Fibroblast of the aortic adventitia (primary cell): ENCODE measurements at regions not wholly inside any gene's neighbourhood (a gene's known extent, or its start where the extent isn't known, plus 50 kb on each side); places are given as distances from the start of the nearest gene placed in this dataset.

Experiments
- DNase-seq: peaks from one replicate; pipeline ENCODE4 v3.0.0-alpha.2; 2010; ENCODE audit warnings: low read depth
- H3K4me3 ChIP-seq: 2 replicates; pipeline ENCODE4 v1.5.1; 2011; ENCODE audit warnings: low read depth, mild to moderate bottlenecking, control low read depth, low read length, moderate library complexity
- CTCF ChIP-seq: IDR thresholded peaks from 2 replicates; pipeline ENCODE4 v1.5.1; 2011; ENCODE audit warnings: mild to moderate bottlenecking, low read length, control low read depth, inconsistent platforms; ENCODE audit not compliant: insufficient read depth

- TF ChIP-seq CTCF: no peak
- no peak overlapping the region for H3K4me3 ChIP-seq
- DNase-seq: no peak
Measured at GRCh38 chr6:79824202-79824601, 123.2 kb downstream of the ELOVL4 start.

GRCh38 chr6:79821859-79822258 lies 125.5 kb downstream of the ELOVL4 start:
- H3K4me3 ChIP-seq: no peak overlapping the region
- no peak for DNase-seq
- TF ChIP-seq CTCF: no peak

DNA sequence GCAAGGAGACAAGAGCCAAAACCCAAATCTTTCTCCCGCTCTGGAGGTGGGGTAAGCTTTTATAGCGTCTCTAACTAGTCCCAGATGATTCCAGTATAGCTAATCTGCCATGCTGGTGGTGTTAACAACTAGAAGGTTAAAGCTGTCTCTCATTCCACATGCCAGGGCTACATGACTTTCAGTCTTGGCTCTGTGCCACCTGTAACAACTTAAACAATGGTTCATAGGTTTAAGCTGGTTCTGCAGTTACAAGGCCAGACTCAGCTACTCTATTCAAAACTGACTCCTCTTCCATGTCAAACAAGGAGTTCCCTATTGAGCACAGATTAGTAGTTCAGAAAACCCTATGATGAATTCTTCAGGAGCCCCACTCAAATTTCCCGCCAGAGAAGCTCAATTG lies 128.9 kb downstream of the ELOVL4 start:
- peak; percentile 8 for DNase-seq
- TF ChIP-seq CTCF: no peak
- no peak overlapping the region for H3K4me3 ChIP-seq

GRCh38 chr6:79814940-79815339 lies 132.4 kb downstream of the ELOVL4 start:
- TF ChIP-seq CTCF: no peak
- no peak for DNase-seq
- no peak overlapping the region for H3K4me3 ChIP-seq

DNA sequence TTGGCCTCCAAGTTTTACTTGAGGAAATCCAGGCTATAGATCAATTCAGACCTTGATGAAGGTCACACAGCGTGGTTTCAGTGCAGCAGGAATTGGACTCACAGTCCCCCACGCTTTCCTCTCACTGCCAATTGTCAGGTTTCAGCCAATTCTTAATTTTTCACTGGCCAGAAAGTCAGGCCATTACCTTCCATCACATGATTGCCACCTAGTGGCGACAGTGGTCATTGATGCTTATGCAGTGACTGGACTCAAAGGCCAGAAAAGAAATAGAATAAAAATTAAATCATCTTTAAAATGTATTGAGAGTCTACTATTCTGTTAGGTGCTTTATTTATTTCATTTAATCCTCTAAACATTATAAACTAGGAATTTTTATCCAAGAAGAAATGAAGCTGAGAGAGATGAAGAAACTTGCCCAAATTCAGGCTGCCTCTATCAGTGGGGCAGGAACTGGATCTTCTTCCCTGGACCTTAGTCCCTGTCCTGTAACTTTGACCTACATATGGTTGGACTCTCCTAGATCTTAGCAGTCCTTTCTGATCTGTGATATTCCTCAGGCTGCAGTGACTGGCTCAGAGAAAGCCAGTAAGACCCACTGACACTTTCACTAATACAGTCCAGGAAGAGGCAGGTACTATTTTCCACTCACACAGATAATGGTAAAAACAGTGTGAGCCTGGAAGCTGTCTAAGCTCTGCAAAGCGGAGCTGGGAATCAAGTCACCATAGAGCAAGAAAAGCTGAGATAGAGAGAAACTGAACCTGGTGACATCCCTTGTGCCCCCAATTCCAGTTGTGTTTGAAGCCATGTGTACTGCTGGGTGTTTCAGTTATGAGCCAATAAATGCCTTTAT lies 133.3 kb downstream of the ELOVL4 start:
- peak; percentile 77 for DNase-seq
- H3K4me3 ChIP-seq: no peak overlapping the region
- peak; percentile 86 for TF ChIP-seq CTCF

DNA sequence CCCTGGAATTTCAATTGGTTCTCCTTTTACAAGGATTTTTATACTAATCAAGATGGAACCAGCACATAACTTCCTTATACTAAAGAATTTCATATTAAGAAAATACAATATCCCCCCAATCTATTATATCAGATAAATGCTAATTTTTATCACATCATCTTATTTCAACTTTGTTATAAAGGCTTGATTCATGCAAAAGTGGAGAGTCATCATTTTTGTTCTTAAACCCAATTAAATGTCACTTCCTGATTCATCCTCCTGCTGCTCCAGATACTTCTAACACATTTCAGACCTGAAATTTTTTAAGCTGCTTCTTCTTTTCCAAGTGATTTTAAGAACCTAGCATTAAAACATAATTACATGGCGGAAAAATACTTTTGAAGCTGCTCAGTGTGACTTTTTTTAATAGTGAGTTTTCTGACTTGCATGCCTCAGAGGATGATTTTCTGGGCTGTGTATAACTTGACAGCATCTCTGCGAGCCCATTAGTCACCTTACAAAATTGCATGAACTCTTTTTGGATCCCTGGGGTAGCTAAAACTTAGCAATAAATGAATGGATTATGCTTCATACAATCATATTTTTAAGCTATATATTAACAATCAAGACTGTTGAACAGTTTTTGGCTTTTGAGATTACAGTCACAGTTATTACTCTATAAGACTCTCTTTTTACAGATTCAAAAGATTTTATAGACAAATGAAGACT lies 134.1 kb downstream of the ELOVL4 start:
- H3K4me3 ChIP-seq: no peak overlapping the region
- peak; percentile 4 for DNase-seq
- TF ChIP-seq CTCF: no peak
